Astrocyte (in vitro differentiated cells and primary cell): ENCODE measurements at regions not wholly inside any gene's neighbourhood (a gene's known extent, or its start where the extent isn't known, plus 50 kb on each side); places are given as distances from the start of the nearest gene placed in this dataset.

ENCODE experiments used
- EZH2 ChIP-seq: IDR thresholded peaks from 2 replicates; pipeline ENCODE4 v1.6.1; 2012; ENCODE audit warnings: mild to moderate bottlenecking, low read length, inconsistent platforms; ENCODE audit not compliant: insufficient read depth
- TF ChIP-seq, protein P1 (sequence below): IDR thresholded peaks from 2 replicates; pipeline ENCODE4 v1.5.1; 2011; ENCODE audit warnings: low read depth, mild to moderate bottlenecking, inconsistent platforms, low read length, moderate library complexity; ENCODE audit not compliant: insufficient read depth

DNA sequence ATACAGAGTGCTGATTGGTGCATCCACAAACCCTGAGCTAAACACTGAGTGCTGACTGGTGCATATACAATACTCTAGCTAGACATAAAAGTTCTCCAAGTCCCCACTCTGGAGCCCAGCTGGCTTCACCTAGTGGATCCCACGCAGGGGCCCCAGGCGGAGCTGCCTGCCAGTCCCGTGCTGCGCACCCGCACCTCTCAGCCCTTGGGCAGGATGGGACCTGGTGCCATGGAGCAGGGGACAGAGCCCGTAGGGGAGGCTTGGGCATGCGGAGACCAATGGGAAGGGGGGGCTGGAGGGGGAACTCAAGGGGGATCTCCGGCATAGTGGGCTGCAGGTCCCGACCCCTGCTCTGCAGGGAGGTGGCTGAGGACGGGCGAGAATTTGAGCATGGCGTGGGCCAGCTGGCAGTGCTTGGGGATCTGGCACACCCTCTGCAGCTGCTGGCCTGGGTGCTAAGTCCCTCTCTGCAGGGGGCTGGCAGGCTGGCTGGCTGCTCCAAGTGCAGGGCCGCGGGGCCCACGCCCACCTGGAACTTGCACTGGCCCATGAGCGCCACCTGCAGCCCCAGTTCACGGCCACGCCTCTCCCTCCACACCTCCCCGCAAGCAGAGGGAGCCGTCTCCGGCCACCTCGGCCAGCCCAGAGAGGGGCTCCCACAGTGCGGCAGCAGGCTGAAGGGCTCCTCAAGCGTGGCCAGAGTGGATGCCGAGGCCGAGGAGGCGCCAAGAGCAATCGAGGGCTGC is 104.9 kb downstream of the NTMT2 start:
- TF ChIP-seq EZH2: no peak
- TF ChIP-seq, protein P1, sequence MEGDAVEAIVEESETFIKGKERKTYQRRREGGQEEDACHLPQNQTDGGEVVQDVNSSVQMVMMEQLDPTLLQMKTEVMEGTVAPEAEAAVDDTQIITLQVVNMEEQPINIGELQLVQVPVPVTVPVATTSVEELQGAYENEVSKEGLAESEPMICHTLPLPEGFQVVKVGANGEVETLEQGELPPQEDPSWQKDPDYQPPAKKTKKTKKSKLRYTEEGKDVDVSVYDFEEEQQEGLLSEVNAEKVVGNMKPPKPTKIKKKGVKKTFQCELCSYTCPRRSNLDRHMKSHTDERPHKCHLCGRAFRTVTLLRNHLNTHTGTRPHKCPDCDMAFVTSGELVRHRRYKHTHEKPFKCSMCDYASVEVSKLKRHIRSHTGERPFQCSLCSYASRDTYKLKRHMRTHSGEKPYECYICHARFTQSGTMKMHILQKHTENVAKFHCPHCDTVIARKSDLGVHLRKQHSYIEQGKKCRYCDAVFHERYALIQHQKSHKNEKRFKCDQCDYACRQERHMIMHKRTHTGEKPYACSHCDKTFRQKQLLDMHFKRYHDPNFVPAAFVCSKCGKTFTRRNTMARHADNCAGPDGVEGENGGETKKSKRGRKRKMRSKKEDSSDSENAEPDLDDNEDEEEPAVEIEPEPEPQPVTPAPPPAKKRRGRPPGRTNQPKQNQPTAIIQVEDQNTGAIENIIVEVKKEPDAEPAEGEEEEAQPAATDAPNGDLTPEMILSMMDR: no peak
